K562 (cell line): ENCODE measurements at regions not wholly inside any gene's neighbourhood (a gene's known extent, or its start where the extent isn't known, plus 50 kb on each side); places are given as distances from the start of the nearest gene placed in this dataset.

Experiments
- ATAC-seq: fragments of 200-7000 bp; cut with Tn5 transposase; 3 replicates; pipeline ENCODE4 v1.9.1; 2020; ENCODE audit warnings: moderate library complexity
- BruUV-seq: library from RNA; stranded (reverse); fragments of 400-500 nt; replicated peaks from 2 replicates; lab custom pipeline; 2021; lab: Mats Ljungman, UMichigan
- CTCF ChIA-PET: fragments of 300-600 bp; formaldehyde crosslinking; extraction: SDS; loops from one replicate; lab custom pipeline; 2021; ENCODE audit warnings: low intra/inter-chr PET ratio; lab: Yijun Ruan, JAX
- POLR2A ChIA-PET: fragments of 300-600, 350-650 bp; sonication (Branson Sonifier 250); formaldehyde crosslinking; extraction: SDS; loops from one replicate; lab custom pipeline; 2021; ENCODE audit warnings: antibody characterized with exemption, inconsistent platforms; lab: Yijun Ruan, JAX
- DNase-seq, 4 experiments: peaks; one replicate each; pipeline versions ENCODE4 v3.0.0 to v3.0.0-alpha.2; 2011 to 2018; ENCODE audit warnings: low spot score in 3 of 4, mixed read lengths in 3 of 4; ENCODE audit errors: extremely low read depth in 1 of 4
- FAIRE-seq: peaks from 2 replicates; lab custom pipeline; 2011; peaks lifted over from hg19 to GRCh38; lab: Jason Lieb, UNC
- H2AFZ ChIP-seq: 2 replicates; pipeline ENCODE4 v1.6.0; 2011; ENCODE audit warnings: low read depth, low read length, control low read depth, inconsistent platforms
- H3K27ac ChIP-seq: fragments of 200-600 bp; 3 replicates; pipeline ENCODE4 v1.8.0; 2011; ENCODE audit warnings: low read depth, mild to moderate bottlenecking, control low read depth, inconsistent platforms, low read length, moderate library complexity, mixed read lengths; ENCODE audit errors: extremely low read depth
- H3K27me3 ChIP-seq, 2 experiments: fragments of 300-600 bp in 1 of 2; 2 replicates in 1 of 2; 3 replicates in 1 of 2; pipeline versions ENCODE4 v1.6.0 to v1.8.0; 2011; ENCODE audit warnings: inconsistent platforms in 2 of 2, low read length in 2 of 2, mild to moderate bottlenecking in 1 of 2, mixed read lengths in 1 of 2, moderate library complexity in 1 of 2; ENCODE audit not compliant: control insufficient read depth in 2 of 2, insufficient read depth in 2 of 2
- H3K36me3 ChIP-seq: fragments of 300-600 bp; 3 replicates; pipeline ENCODE4 v1.8.0; 2011; ENCODE audit warnings: mild to moderate bottlenecking, low read length, inconsistent platforms; ENCODE audit not compliant: control insufficient read depth, insufficient read depth
- H3K4me1 ChIP-seq, 2 experiments: fragments of 200-600 bp in 1 of 2; replicated peaks in 1 of 2; 2 replicates in 1 of 2; 3 replicates in 1 of 2; pipeline versions ENCODE4 v1.5.1 to v1.8.0; 2011; ENCODE audit warnings: inconsistent platforms in 2 of 2, low read length in 2 of 2, mild to moderate bottlenecking in 1 of 2, mixed read lengths in 1 of 2, moderate library complexity in 1 of 2; ENCODE audit not compliant: control insufficient read depth in 2 of 2, insufficient read depth in 2 of 2
- H3K4me2 ChIP-seq: 2 replicates; pipeline ENCODE4 v1.6.1; 2011; ENCODE audit warnings: low read length, control low read depth, inconsistent platforms, mixed read lengths; ENCODE audit not compliant: insufficient read depth
- H3K4me3 ChIP-seq: fragments of 200-600 bp; sonication (generic), shearing (Covaris generic); 2 replicates; pipeline ENCODE4 v1.5.1; 2016; ENCODE audit warnings: control low read depth, inconsistent platforms
- H3K79me2 ChIP-seq: fragments of 200-600 bp; 3 replicates; pipeline ENCODE4 v1.8.0; 2011; ENCODE audit warnings: low read length, inconsistent platforms; ENCODE audit not compliant: control insufficient read depth, insufficient read depth
- H3K9ac ChIP-seq, 2 experiments: 2 replicates each; pipeline versions ENCODE4 v1.6.0 to v1.6.1; 2011; ENCODE audit warnings: low read depth in 2 of 2, low read length in 2 of 2, control low read depth in 1 of 2, inconsistent platforms in 1 of 2, mild to moderate bottlenecking in 1 of 2, mixed read lengths in 1 of 2; ENCODE audit not compliant: insufficient read depth in 1 of 2
- H3K9me1 ChIP-seq: one replicate; pipeline ENCODE4 v1.6.0; 2011; ENCODE audit warnings: inconsistent platforms, mild to moderate bottlenecking, low read length, moderate library complexity; ENCODE audit not compliant: control insufficient read depth, insufficient read depth
- H3K9me3 ChIP-seq: replicated peaks from 2 replicates; pipeline ENCODE4 v1.5.1; 2011; ENCODE audit warnings: low read depth, low read length, inconsistent platforms; ENCODE audit not compliant: control insufficient read depth, insufficient read depth
- H4K20me1 ChIP-seq: replicated peaks from 2 replicates; pipeline ENCODE4 v1.6.1; 2011; ENCODE audit warnings: low read length, inconsistent platforms, mixed read lengths; ENCODE audit not compliant: control insufficient read depth, insufficient read depth
- ELF4 ChIP-seq: fragments of 450-650 bp; formaldehyde crosslinking; IDR thresholded peaks from 2 replicates; pipeline ENCODE4 v1.4.0; 2022; ENCODE audit warnings: missing genetic modification characterization
- EZH2 ChIP-seq: IDR thresholded peaks from 2 replicates; pipeline ENCODE4 v1.6.1; 2012; ENCODE audit warnings: low read depth, mild to moderate bottlenecking, inconsistent platforms, low read length, borderline replicate concordance
- GABPB2 ChIP-seq: fragments of 250-450 bp; sonication (Bioruptor Pico); conservative IDR thresholded peaks from 2 replicates; pipeline ENCODE4 v1.5.1; 2021; ENCODE audit warnings: mild to moderate bottlenecking
- HDAC3 ChIP-seq: fragments of 450-650 bp; IDR thresholded peaks from 2 replicates; pipeline ENCODE4 v1.6.1; 2018; ENCODE audit warnings: borderline replicate concordance, mild to moderate bottlenecking, moderate library complexity; ENCODE audit not compliant: partially characterized antibody
- KLF1 ChIP-seq: fragments of 450-650 bp; IDR thresholded peaks from 2 replicates; pipeline ENCODE4 v1.6.1; 2016; ENCODE audit warnings: missing genetic modification characterization, missing compliant biosample characterization
- MCM3 ChIP-seq: fragments of 450-650 bp; IDR thresholded peaks from 2 replicates; pipeline ENCODE4 v1.6.1; 2016
- MTF1 ChIP-seq: fragments of 250-450 bp; sonication (Bioruptor Pico); IDR thresholded peaks from 2 replicates; pipeline ENCODE4 v1.9.0; 2021; ENCODE audit warnings: moderate library complexity, mild to moderate bottlenecking, inconsistent platforms, borderline replicate concordance
- MYNN ChIP-seq, 2 experiments: sonication (generic); formaldehyde crosslinking in 1 of 2; IDR thresholded peaks; 2 replicates each; pipeline versions ENCODE4 v1.5.0 to v1.6.1; 2016 to 2020; ENCODE audit warnings: antibody characterized with exemption in 1 of 2, missing genetic modification reagents in 1 of 2
- RBM17 ChIP-seq: fragments of 200-400 bp; formaldehyde crosslinking; IDR thresholded peaks from 2 replicates; pipeline ENCODE4 v1.6.1; 2017; ENCODE audit warnings: low read depth, mild to moderate bottlenecking, low read length, borderline replicate concordance
- SETDB1 ChIP-seq: IDR thresholded peaks from one replicate; pipeline ENCODE4 v1.6.1; 2012; ENCODE audit warnings: low read length, control low read depth, inconsistent platforms
- YBX1 ChIP-seq: fragments of 450-650 bp; IDR thresholded peaks from 2 replicates; pipeline ENCODE4 v1.7.1; 2016; ENCODE audit warnings: mild to moderate bottlenecking
- ZNF124 ChIP-seq: sonication (generic); formaldehyde crosslinking; IDR thresholded peaks from 2 replicates; pipeline ENCODE4 v1.8.1; 2022; ENCODE audit warnings: missing genetic modification reagents
- ZNF174 ChIP-seq: fragments of 250-450 bp; sonication (Bioruptor Pico); IDR thresholded peaks from 2 replicates; pipeline ENCODE4 v1.4.0; 2020; ENCODE audit warnings: mild to moderate bottlenecking
- ZNF316 ChIP-seq: fragments of 450-650 bp; IDR thresholded peaks from 2 replicates; pipeline ENCODE4 v1.6.1; 2016
- in situ Hi-C: fragments of 300-500 bp; cut with MboI; formaldehyde crosslinking; loops from 4 replicates; pipeline ENCODE4 v1.15.0; 2018; ENCODE audit warnings: inconsistent platforms, mixed read lengths
- intact Hi-C: fragments of 100-400 bp; cut with micrococcal nuclease; formaldehyde crosslinking; loops from 2 replicates; pipeline ENCODE4 v1.14.2; 2022
- TF ChIP-seq, protein P1 (sequence below): fragments of 450-650 bp; IDR thresholded peaks from 2 replicates; pipeline ENCODE4 v1.7.0; 2016; ENCODE audit warnings: borderline replicate concordance
- TF ChIP-seq, protein P2 (sequence below), 3 experiments: fragments of 200-800 bp in 1 of 3; sonication (Bioruptor generic) in 1 of 3; sonication (generic) in 1 of 3; formaldehyde crosslinking in 1 of 3; IDR thresholded peaks; 2 replicates each; pipeline versions ENCODE4 v1.6.1 to v1.8.0; 2016 to 2022; ENCODE audit warnings: mild to moderate bottlenecking in 2 of 3, missing compliant biosample characterization in 2 of 3, missing genetic modification characterization in 2 of 3, missing genetic modification reagents in 1 of 3
- TF ChIP-seq, protein P3 (sequence below): IDR thresholded peaks from 2 replicates; pipeline ENCODE4 v1.6.1; 2011; ENCODE audit not compliant: insufficient read length; ENCODE audit errors: extremely low read depth
- TF ChIP-seq, protein P4 (sequence below): fragments of 250-450 bp; sonication (Bioruptor Pico); IDR thresholded peaks from 2 replicates; pipeline ENCODE4 v1.8.0; 2021; ENCODE audit warnings: mild to moderate bottlenecking, moderate library complexity

DNA sequence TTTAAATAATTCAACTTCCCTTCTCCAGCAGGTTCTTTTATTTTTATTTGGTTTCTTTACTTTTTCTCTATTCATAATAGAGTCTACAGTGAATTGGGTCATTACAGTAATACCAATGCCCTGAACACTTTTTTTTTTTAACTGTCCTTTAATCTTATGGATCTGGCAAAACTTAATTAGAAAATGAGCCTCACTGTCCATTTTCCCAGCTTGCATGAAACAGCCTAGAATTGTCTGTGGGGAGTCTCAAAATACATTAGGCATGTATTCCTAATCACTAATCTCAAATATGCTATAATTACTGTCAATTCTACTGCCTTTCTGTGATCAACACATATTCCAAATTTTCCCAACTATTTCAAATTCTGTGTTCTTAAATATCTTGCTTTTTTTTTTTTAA lies 406.8 kb downstream of the ANXA1 start:
- no TSS peak for BruUV-seq
- no peak for FAIRE-seq
- in situ Hi-C loops = no loop called here
- H3K9me1 ChIP-seq = no peaks in the 10 kb centered on the region
- ChIA-PET CTCF (no interaction called here), POLR2A (no interaction called here)
- no peaks in the 10 kb centered on the region for H3K9me3 ChIP-seq
- ATAC-seq = no peak
- no peaks in the 10 kb centered on the region for H4K20me1 ChIP-seq
- H3K36me3 ChIP-seq = no peaks in the 10 kb centered on the region
- no peaks in the 10 kb centered on the region for H3K79me2 ChIP-seq
- no peak for DNase-seq
- H3K9ac ChIP-seq = no peak overlapping the region
- no peak overlapping the region for H3K4me2 ChIP-seq
- H3K4me1 ChIP-seq = no peaks in the 10 kb centered on the region
- H3K27ac ChIP-seq = no peak overlapping the region
- intact Hi-C loops = no loop called here
- no peak overlapping the region for H3K4me3 ChIP-seq
- H3K27me3 ChIP-seq = no peaks in the 10 kb centered on the region
- no peak overlapping the region for H2AFZ ChIP-seq
- no peak for TF ChIP-seq ELF4 (CRISPR knock-in tag)
- no peak for TF ChIP-seq KLF1 (tag)
- no peak for TF ChIP-seq SETDB1
- no peak for TF ChIP-seq MYNN (IDR thresholded peaks at IDR 0.05)
- TF ChIP-seq MYNN (CRISPR knock-in tag; IDR thresholded peaks at IDR 0.05) = no peak
- no peak for TF ChIP-seq EZH2
- TF ChIP-seq ZNF316 = no peak
- TF ChIP-seq ZNF174 (CRISPR knock-in tag) = no peak
- no peak for TF ChIP-seq HDAC3
- TF ChIP-seq MCM3 = no peak
- no peak for TF ChIP-seq ZNF124 (CRISPR knock-in tag)
- TF ChIP-seq, protein P1, sequence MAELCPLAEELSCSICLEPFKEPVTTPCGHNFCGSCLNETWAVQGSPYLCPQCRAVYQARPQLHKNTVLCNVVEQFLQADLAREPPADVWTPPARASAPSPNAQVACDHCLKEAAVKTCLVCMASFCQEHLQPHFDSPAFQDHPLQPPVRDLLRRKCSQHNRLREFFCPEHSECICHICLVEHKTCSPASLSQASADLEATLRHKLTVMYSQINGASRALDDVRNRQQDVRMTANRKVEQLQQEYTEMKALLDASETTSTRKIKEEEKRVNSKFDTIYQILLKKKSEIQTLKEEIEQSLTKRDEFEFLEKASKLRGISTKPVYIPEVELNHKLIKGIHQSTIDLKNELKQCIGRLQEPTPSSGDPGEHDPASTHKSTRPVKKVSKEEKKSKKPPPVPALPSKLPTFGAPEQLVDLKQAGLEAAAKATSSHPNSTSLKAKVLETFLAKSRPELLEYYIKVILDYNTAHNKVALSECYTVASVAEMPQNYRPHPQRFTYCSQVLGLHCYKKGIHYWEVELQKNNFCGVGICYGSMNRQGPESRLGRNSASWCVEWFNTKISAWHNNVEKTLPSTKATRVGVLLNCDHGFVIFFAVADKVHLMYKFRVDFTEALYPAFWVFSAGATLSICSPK = no peak
- TF ChIP-seq, protein P2, sequence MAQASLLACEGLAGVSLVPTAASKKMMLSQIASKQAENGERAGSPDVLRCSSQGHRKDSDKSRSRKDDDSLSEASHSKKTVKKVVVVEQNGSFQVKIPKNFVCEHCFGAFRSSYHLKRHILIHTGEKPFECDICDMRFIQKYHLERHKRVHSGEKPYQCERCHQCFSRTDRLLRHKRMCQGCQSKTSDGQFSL (CRISPR knock-in tag; IDR thresholded peaks at IDR 0.05) = no peak
- TF ChIP-seq, protein P2 (tag; IDR thresholded peaks at IDR 0.05) = no peak
- TF ChIP-seq YBX1 = no peak
- no peak for TF ChIP-seq GABPB2 (CRISPR knock-in tag)
- TF ChIP-seq RBM17 = no peak
- TF ChIP-seq, protein P3, sequence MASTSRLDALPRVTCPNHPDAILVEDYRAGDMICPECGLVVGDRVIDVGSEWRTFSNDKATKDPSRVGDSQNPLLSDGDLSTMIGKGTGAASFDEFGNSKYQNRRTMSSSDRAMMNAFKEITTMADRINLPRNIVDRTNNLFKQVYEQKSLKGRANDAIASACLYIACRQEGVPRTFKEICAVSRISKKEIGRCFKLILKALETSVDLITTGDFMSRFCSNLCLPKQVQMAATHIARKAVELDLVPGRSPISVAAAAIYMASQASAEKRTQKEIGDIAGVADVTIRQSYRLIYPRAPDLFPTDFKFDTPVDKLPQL = no peak
- no peak for TF ChIP-seq MTF1 (CRISPR knock-in tag)
- TF ChIP-seq, protein P4, sequence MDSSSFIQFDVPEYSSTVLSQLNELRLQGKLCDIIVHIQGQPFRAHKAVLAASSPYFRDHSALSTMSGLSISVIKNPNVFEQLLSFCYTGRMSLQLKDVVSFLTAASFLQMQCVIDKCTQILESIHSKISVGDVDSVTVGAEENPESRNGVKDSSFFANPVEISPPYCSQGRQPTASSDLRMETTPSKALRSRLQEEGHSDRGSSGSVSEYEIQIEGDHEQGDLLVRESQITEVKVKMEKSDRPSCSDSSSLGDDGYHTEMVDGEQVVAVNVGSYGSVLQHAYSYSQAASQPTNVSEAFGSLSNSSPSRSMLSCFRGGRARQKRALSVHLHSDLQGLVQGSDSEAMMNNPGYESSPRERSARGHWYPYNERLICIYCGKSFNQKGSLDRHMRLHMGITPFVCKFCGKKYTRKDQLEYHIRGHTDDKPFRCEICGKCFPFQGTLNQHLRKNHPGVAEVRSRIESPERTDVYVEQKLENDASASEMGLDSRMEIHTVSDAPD (CRISPR knock-in tag) = no peak
